MM.1S (cell line): ENCODE measurements at regions not wholly inside any gene's neighbourhood (a gene's known extent, or its start where the extent isn't known, plus 50 kb on each side); places are given as distances from the start of the nearest gene placed in this dataset.

Source experiments
- DNase-seq: peaks from one replicate; pipeline ENCODE4 v3.0.0-alpha.2; 2015
- H2AFZ ChIP-seq: fragments of 300-600 bp; sonication (generic); 2 replicates; pipeline ENCODE4 v1.6.0; 2016; ENCODE audit warnings: antibody characterized with exemption, low read length
- H3F3A ChIP-seq: fragments of 300-600 bp; sonication (generic); 2 replicates; pipeline ENCODE4 v1.6.1; 2016; ENCODE audit warnings: mild to moderate bottlenecking, antibody characterized with exemption, low read length, moderate library complexity, mixed read lengths; ENCODE audit not compliant: insufficient read depth
- H3K27ac ChIP-seq: fragments of 300-600 bp; sonication (generic); 2 replicates; pipeline ENCODE4 v1.5.1; 2016; ENCODE audit warnings: mild to moderate bottlenecking, low read length
- H3K27me3 ChIP-seq: fragments of 300-600 bp; sonication (generic); replicated peaks from 2 replicates; pipeline ENCODE4 v1.6.0; 2016; ENCODE audit warnings: low read length; ENCODE audit not compliant: insufficient read depth
- H3K36me3 ChIP-seq: fragments of 300-600 bp; sonication (generic); replicated peaks from 2 replicates; pipeline ENCODE4 v1.6.1; 2016; ENCODE audit warnings: mild to moderate bottlenecking, low read length, mixed read lengths; ENCODE audit not compliant: insufficient read depth
- H3K4me1 ChIP-seq: fragments of 300-600 bp; sonication (generic); 2 replicates; pipeline ENCODE4 v1.6.1; 2016; ENCODE audit warnings: low read length, mixed read lengths
- H3K4me2 ChIP-seq: fragments of 300-600 bp; sonication (generic); 2 replicates; pipeline ENCODE4 v1.6.0; 2016; ENCODE audit warnings: low read depth, low read length
- H3K4me3 ChIP-seq: fragments of 300-600 bp; sonication (generic); 2 replicates; pipeline ENCODE4 v1.5.1; 2016; ENCODE audit warnings: low read length, mixed read lengths
- H3K79me2 ChIP-seq: fragments of 300-600 bp; sonication (generic); 2 replicates; pipeline ENCODE4 v1.6.1; 2016; ENCODE audit warnings: mixed run types, low read length, mixed read lengths
- H3K9ac ChIP-seq: fragments of 300-600 bp; sonication (generic); 2 replicates; pipeline ENCODE4 v1.6.1; 2016; ENCODE audit warnings: low read length, mixed read lengths
- H3K9me2 ChIP-seq: fragments of 300-600 bp; sonication (generic); replicated peaks from 2 replicates; pipeline ENCODE4 v1.6.1; 2016; ENCODE audit warnings: mild to moderate bottlenecking, low read length, mixed read lengths; ENCODE audit not compliant: insufficient read depth
- H3K9me3 ChIP-seq: fragments of 300-600 bp; sonication (generic); replicated peaks from 2 replicates; pipeline ENCODE4 v1.6.1; 2016; ENCODE audit warnings: mild to moderate bottlenecking, low read length, mixed read lengths; ENCODE audit not compliant: insufficient read depth
- H4K20me1 ChIP-seq: fragments of 300-600 bp; sonication (generic); 2 replicates; pipeline ENCODE4 v1.6.1; 2016; ENCODE audit warnings: mild to moderate bottlenecking, low read length, moderate library complexity, mixed read lengths; ENCODE audit not compliant: insufficient read depth
- CTCF ChIP-seq: fragments of 300-600 bp; sonication (generic); IDR thresholded peaks from 2 replicates; pipeline ENCODE4 v1.5.1; 2016; ENCODE audit warnings: antibody characterized with exemption, low read length, mixed read lengths
- EZH2 ChIP-seq: fragments of 300-600 bp; sonication (generic); optimal IDR thresholded peaks from 2 replicates; pipeline ENCODE3; 2017; ENCODE audit warnings: low read depth, mild to moderate bottlenecking, antibody characterized with exemption, low read length, mixed read lengths
- EZH2phosphoT487 ChIP-seq: fragments of 300-600 bp; sonication (generic); IDR thresholded peaks from 2 replicates; pipeline ENCODE4 v1.6.1; 2018; ENCODE audit warnings: antibody characterized with exemption, low read length

DNA sequence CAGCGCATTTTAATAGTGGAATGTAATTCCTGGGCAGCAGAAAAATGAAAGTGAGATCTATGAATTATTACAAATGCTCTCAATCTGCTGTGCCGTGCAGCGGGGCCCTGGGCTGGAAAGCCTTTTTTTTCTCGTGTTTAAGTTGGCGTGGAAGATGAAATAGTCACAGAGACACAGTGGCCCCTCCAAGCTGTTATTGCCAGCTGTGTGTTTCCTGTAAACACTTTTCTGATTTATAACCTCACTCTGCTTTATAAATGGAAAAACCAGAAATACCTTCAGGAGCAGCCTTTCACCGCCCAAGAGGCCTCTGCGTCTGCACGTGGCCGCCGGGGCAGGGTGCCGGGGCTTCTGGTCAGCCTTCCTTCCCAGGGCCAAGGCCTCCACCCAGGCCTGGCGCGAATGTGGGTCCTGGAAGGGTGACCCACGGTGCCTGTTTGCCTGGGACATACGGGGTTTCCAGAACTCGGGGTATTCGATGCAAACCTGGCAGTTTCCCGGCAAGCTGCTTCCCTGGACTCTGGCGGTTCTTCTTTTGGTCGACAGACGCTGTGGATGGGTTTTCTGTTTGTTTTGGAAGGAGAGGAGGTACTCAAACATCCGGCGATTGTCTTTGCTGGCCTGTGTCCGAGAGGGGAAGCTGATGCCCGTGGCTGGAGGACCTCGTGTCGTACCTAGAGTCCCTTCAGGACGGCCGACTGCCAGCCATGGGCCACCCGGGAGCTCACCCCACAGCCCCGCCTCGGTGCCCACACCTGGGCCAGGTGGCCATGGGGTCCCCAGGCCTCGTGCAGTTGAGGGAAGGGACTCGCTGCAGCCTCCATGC lies 256.7 kb downstream of the PARP8 start:
- Histone ChIP-seq H3K4me3 (no peak overlapping the region), H3K9me2 (no peaks in the 10 kb centered on the region), H3K27ac (no peak overlapping the region), H3K36me3 (no peaks in the 10 kb centered on the region), H3K79me2 (no peaks in the 10 kb centered on the region), H3K4me2 (no peak overlapping the region), H3K9me3 (no peaks in the 10 kb centered on the region), H3F3A (no peaks in the 10 kb centered on the region), H3K27me3 (no peaks in the 10 kb centered on the region), H4K20me1 (no peaks in the 10 kb centered on the region), H3K9ac (no peak overlapping the region), H2AFZ (no peak overlapping the region), H3K4me1 (no peaks in the 10 kb centered on the region)
- no peak for TF ChIP-seq EZH2phosphoT487
- no peak for TF ChIP-seq EZH2
- no peak for TF ChIP-seq CTCF
- DNase-seq: no peak

GRCh38 chr5:50923768-50924494 lies 257.5 kb downstream of the PARP8 start:
- H3K9me3 ChIP-seq: no peaks in the 10 kb centered on the region
- H3K4me1 ChIP-seq: no peaks in the 10 kb centered on the region
- H4K20me1 ChIP-seq: no peaks in the 10 kb centered on the region
- H3K36me3 ChIP-seq: no peaks in the 10 kb centered on the region
- no peak overlapping the region for H3K4me2 ChIP-seq
- H3K79me2 ChIP-seq: no peaks in the 10 kb centered on the region
- no peak overlapping the region for H3K27ac ChIP-seq
- DNase-seq: no peak
- H2AFZ ChIP-seq: no peak overlapping the region
- TF ChIP-seq EZH2: no peak
- no peak for TF ChIP-seq CTCF
- no peak for TF ChIP-seq EZH2phosphoT487
- H3K9me2 ChIP-seq: no peaks in the 10 kb centered on the region
- no peaks in the 10 kb centered on the region for H3F3A ChIP-seq
- H3K9ac ChIP-seq: no peak overlapping the region
- H3K4me3 ChIP-seq: no peak overlapping the region
- H3K27me3 ChIP-seq: no peaks in the 10 kb centered on the region

DNA sequence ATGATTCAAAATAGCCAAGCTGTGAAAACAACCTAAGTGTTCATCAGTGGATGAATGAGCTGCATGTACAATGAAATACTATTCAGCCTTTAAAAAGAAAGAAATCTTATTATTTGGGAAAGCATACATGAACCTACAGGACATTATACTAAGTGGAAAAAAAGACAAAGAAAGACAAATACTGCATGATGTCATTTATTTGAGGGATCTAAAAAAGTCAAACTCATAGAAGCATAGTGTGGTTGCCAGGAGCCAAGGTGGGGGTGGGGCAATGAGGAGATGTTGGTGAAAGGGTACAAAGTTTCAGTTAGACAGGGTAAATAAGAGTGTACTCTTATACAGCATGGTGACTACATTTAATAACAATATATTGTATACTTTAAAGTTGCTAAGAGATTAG lies 261.5 kb downstream of the PARP8 start:
- Histone ChIP-seq H3K27me3 (no peaks in the 10 kb centered on the region), H3K9me3 (no peaks in the 10 kb centered on the region), H3K4me3 (no peak overlapping the region), H3K27ac (no peak overlapping the region), H3K9me2 (no peaks in the 10 kb centered on the region), H3K4me1 (no peaks in the 10 kb centered on the region), H4K20me1 (no peaks in the 10 kb centered on the region), H3F3A (no peaks in the 10 kb centered on the region), H2AFZ (no peak overlapping the region), H3K79me2 (no peaks in the 10 kb centered on the region), H3K9ac (no peak overlapping the region), H3K4me2 (no peak overlapping the region), H3K36me3 (no peaks in the 10 kb centered on the region)
- TF ChIP-seq EZH2 (no peak), CTCF (no peak), EZH2phosphoT487 (no peak)
- DNase-seq: no peak
